ENCODE measurements at regions not wholly inside any gene's neighbourhood (a gene's known extent, or its start where the extent isn't known, plus 50 kb on each side); places are given as distances from the start of the nearest gene placed in this dataset.

DNA sequence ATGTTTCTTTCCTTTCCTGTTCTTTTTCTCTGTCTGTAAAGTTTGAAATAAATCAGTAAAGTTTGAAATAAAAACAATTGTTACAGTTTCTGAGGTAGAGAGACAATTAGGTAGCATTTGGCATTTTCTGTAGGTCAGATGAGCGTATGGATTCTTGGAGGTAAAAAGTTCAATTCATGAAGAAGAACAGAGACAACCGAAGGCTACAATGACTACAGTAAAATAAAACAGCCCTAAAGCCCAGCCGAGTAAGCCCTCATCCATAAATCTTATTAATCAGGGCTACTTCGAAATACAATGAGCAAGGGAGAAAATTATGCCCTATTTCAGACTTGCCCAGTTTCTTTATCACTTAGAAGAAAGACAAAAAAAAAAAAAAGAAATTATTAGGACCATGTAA is 941.9 kb upstream of the SLC10A2 start:
- peak overlapping the region; percentile 60 for H3K27ac ChIP-seq
- DNase-seq: no peak
- no peaks in the 10 kb centered on the region for H3K36me3 ChIP-seq (replicated peaks)
- no peak overlapping the region for H3K4me3 ChIP-seq (ENCODE audit: low read depth, low read length)
- in situ Hi-C loops (cut with HindIII; ENCODE audit: low pct_ligation_motif_present, low sequenced_read_pairs): no loop called here
- TF ChIP-seq, protein P1, sequence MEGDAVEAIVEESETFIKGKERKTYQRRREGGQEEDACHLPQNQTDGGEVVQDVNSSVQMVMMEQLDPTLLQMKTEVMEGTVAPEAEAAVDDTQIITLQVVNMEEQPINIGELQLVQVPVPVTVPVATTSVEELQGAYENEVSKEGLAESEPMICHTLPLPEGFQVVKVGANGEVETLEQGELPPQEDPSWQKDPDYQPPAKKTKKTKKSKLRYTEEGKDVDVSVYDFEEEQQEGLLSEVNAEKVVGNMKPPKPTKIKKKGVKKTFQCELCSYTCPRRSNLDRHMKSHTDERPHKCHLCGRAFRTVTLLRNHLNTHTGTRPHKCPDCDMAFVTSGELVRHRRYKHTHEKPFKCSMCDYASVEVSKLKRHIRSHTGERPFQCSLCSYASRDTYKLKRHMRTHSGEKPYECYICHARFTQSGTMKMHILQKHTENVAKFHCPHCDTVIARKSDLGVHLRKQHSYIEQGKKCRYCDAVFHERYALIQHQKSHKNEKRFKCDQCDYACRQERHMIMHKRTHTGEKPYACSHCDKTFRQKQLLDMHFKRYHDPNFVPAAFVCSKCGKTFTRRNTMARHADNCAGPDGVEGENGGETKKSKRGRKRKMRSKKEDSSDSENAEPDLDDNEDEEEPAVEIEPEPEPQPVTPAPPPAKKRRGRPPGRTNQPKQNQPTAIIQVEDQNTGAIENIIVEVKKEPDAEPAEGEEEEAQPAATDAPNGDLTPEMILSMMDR (IDR thresholded peaks at IDR 0.05; ENCODE audit: low read depth, low read length, missing control alignments): no peak
- no peaks in the 10 kb centered on the region for H3K27me3 ChIP-seq (replicated peaks)

DNA sequence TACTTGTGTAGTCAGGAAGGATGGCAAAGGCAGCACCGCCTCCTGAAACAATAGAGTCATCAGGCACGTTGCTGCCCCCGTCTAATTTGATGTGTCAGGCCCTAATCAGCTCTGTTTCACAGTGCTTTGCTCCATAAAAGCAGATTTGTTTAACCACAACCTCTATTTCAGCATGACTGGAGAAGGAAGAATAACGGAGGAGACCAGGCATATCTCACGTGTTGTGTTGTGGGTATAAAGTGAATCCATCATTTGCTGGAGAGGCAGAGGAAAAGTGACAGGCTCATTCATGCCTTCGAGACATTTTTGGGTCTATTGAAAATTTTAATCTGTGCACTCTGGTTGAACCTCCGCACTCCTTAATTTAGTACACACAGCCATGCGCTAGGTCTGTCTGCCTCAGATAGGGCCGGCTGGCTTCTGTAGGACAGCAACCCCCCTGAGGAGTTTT is 940.4 kb upstream of the SLC10A2 start:
- Histone ChIP-seq H3K36me3 (replicated peaks) (no peaks in the 10 kb centered on the region), H3K4me3 (ENCODE audit: low read depth, low read length) (no peak overlapping the region), H3K27me3 (replicated peaks) (no peaks in the 10 kb centered on the region), H3K27ac (no peak overlapping the region)
- no peak for DNase-seq
- in situ Hi-C loops (cut with HindIII; ENCODE audit: low pct_ligation_motif_present, low sequenced_read_pairs): no loop called here
- TF ChIP-seq, protein P1 (IDR thresholded peaks at IDR 0.05; ENCODE audit: low read depth, low read length, missing control alignments): no peak

DNA sequence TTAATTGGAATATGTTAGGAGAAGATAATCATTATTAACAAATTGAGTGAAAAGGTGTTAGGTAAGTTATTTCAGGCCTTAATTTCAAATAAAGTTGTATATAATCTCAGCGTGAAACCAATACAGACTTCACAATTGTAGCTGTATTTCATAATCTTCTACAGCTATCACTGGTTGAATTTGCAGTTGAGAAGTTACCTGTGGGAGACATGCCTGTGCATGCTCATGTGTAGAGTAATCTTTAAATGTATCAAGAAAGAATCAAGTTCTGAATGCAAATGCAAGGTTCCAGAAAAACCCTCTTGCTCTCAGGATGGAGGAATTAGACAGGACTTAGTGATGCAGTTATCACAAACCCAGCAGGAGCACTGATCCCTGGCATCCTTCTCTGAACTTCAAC is 938.4 kb upstream of the SLC10A2 start:
- in situ Hi-C loops (cut with HindIII; ENCODE audit: low pct_ligation_motif_present, low sequenced_read_pairs): no loop called here
- Histone ChIP-seq H3K36me3 (replicated peaks) (no peaks in the 10 kb centered on the region), H3K27ac (no peak overlapping the region), H3K4me3 (ENCODE audit: low read depth, low read length) (no peak overlapping the region), H3K27me3 (replicated peaks) (no peaks in the 10 kb centered on the region)
- DNase-seq: no peak
- TF ChIP-seq, protein P1 (IDR thresholded peaks at IDR 0.05; ENCODE audit: low read depth, low read length, missing control alignments): no peak

DNA sequence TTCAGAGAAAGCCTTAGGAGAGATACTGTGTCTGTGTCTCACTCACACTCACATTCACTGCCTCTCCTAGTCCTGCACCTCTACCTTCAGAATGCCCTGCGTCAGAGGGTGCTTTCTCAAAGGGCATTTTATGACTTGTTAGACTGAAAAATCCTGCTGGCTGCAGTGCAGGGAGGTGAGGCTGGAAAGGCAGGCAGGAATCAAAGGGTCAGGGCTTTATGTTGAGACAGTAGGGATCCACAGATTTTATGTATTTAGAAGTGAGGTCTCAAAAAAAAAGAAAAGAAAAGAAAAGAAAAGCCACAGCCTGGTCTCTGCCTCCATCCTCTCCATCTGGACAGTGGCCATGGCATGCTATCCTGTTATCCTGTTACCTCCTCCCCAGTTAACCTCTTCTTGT is 936.0 kb upstream of the SLC10A2 start:
- Histone ChIP-seq H3K27ac (no peak overlapping the region), H3K36me3 (replicated peaks) (no peaks in the 10 kb centered on the region), H3K27me3 (replicated peaks) (no peaks in the 10 kb centered on the region), H3K4me3 (ENCODE audit: low read depth, low read length) (no peak overlapping the region)
- in situ Hi-C loops (cut with HindIII; ENCODE audit: low pct_ligation_motif_present, low sequenced_read_pairs): no loop called here
- TF ChIP-seq, protein P1 (IDR thresholded peaks at IDR 0.05; ENCODE audit: low read depth, low read length, missing control alignments): no peak
- no peak for DNase-seq

DNA sequence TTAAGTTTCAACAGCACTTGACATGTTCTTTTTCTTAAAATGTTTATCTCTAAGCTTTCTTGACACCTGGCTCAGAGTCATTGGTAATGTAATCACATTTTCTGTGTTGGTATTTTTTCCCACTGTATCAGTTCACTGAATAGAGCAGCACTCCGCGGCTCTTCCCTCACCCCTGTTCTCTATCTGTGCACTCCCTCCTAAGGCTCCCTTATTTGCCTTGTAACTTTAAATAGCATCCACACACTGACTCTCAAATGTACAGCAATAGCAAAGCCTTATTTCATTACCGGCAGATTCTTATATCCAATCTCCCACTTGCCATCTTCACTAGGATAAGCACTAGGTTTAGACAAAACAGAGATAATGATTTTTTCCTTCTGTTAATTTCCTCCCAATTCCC is 935.5 kb upstream of the SLC10A2 start:
- TF ChIP-seq, protein P1 (IDR thresholded peaks at IDR 0.05; ENCODE audit: low read depth, low read length, missing control alignments): no peak
- H3K36me3 ChIP-seq (replicated peaks): no peaks in the 10 kb centered on the region
- H3K27me3 ChIP-seq (replicated peaks): no peaks in the 10 kb centered on the region
- DNase-seq: no peak
- H3K27ac ChIP-seq: no peak overlapping the region
- H3K4me3 ChIP-seq (ENCODE audit: low read depth, low read length): no peak overlapping the region
- in situ Hi-C loops (cut with HindIII; ENCODE audit: low pct_ligation_motif_present, low sequenced_read_pairs): no loop called here

DNA sequence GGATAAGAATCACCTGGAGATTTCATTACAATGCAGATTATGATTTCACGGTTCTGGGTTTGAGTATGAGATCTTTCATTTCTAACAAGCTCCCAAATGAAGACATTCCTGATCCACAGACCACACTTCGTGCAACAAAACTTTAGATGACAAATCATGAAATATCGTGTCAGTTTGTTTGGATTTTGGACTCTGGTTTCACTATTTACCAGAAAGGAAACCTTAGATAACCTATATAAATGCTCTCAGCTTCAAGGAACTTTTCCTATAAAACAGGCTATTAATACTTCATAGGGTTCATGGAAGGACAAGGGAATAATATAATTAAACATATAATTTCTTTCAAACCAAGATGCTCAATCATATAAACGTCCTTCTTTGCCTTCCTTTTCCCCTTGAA is 930.5 kb upstream of the SLC10A2 start:
- Histone ChIP-seq H3K27ac (no peak overlapping the region), H3K27me3 (replicated peaks) (no peaks in the 10 kb centered on the region), H3K4me3 (ENCODE audit: low read depth, low read length) (no peak overlapping the region), H3K36me3 (replicated peaks) (no peaks in the 10 kb centered on the region)
- TF ChIP-seq, protein P1 (IDR thresholded peaks at IDR 0.05; ENCODE audit: low read depth, low read length, missing control alignments): no peak
- no peak for DNase-seq
- in situ Hi-C loops (cut with HindIII; ENCODE audit: low pct_ligation_motif_present, low sequenced_read_pairs): no loop called here

Data from brain microvascular endothelial cell (primary cell).